C4-2B (cell line): ENCODE measurements at regions not wholly inside any gene's neighbourhood (a gene's known extent, or its start where the extent isn't known, plus 50 kb on each side); places are given as distances from the start of the nearest gene placed in this dataset.

ENCODE experiments used
- ZFX ChIP-seq: fragments of 450-650 bp; IDR thresholded peaks from 2 replicates; pipeline ENCODE4 v1.6.1; 2017
- TF ChIP-seq, protein P1 (sequence below): fragments of 450-650 bp; conservative IDR thresholded peaks from 2 replicates; pipeline ENCODE4 v1.5.1; 2017; ENCODE audit warnings: mild to moderate bottlenecking

DNA sequence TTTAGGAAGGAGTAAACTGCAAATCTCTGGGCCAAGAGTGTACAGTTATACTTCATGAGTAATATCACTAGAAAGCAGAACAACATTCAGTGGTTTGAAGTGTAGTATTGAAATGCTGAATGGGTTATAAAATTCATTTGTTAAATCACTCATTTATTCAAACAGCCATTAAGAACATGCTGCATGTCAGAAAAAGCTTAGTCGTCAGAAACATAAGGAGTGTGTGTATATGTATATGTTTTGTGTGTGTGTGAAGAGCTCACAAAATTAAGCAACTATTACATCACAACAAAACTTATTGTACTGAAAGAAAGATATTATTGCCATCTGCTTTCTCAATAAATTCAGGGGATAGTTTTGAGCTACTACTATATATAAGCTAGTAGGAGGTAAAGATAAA, 165.4 kb upstream of the PCDH9 start:
- TF ChIP-seq, protein P1, sequence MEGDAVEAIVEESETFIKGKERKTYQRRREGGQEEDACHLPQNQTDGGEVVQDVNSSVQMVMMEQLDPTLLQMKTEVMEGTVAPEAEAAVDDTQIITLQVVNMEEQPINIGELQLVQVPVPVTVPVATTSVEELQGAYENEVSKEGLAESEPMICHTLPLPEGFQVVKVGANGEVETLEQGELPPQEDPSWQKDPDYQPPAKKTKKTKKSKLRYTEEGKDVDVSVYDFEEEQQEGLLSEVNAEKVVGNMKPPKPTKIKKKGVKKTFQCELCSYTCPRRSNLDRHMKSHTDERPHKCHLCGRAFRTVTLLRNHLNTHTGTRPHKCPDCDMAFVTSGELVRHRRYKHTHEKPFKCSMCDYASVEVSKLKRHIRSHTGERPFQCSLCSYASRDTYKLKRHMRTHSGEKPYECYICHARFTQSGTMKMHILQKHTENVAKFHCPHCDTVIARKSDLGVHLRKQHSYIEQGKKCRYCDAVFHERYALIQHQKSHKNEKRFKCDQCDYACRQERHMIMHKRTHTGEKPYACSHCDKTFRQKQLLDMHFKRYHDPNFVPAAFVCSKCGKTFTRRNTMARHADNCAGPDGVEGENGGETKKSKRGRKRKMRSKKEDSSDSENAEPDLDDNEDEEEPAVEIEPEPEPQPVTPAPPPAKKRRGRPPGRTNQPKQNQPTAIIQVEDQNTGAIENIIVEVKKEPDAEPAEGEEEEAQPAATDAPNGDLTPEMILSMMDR: no peak
- TF ChIP-seq ZFX: no peak
